Right atrium auricular region (tissue), 2 donors: ENCODE measurements at regions not wholly inside any gene's neighbourhood (a gene's known extent, or its start where the extent isn't known, plus 50 kb on each side); places are given as distances from the start of the nearest gene placed in this dataset.
"Not testable (repeated sequence)": the region's sequence is repeated elsewhere in the genome, so short reads cannot be mapped to it uniquely, and the experiment has no call there.

Source experiments
- DNase-seq: peaks from one replicate; pipeline ENCODE4 v3.0.0-alpha.2; 2019; ENCODE audit warnings: low spot score
- H3K27ac ChIP-seq, 2 donors: fragments of 200-600 bp; sonication (generic); 1 replicate in 1 of 2; 2 replicates in 1 of 2; pipeline ENCODE4 v1.5.1; 2016 to 2019
- H3K27me3 ChIP-seq, 2 donors: fragments of 200-600 bp; sonication (generic); one replicate each; pipeline versions ENCODE4 v1.5.1 to v1.6.0; 2017 to 2019
- H3K36me3 ChIP-seq: fragments of 200-600 bp; sonication (generic); one replicate; pipeline ENCODE4 v1.5.1; 2016
- H3K4me1 ChIP-seq, 2 donors: fragments of 200-600 bp; sonication (generic); one replicate each; pipeline versions ENCODE4 v1.5.1 to v1.6.0; 2017 to 2019
- H3K4me3 ChIP-seq, 2 donors: fragments of 200-600 bp; sonication (generic); 1 replicate in 1 of 2; 2 replicates in 1 of 2; pipeline ENCODE4 v1.5.1; 2017 to 2019; ENCODE audit warnings: mild to moderate bottlenecking in 1 of 2, moderate library complexity in 1 of 2
- H3K9me3 ChIP-seq, 2 donors: fragments of 200-600 bp; sonication (generic); one replicate each; pipeline ENCODE4 v1.5.1; 2019
- TF ChIP-seq, protein P1 (sequence below), 2 donors: fragments of 200-600 bp; sonication (generic); IDR thresholded peaks; one replicate each; pipeline ENCODE4 v1.5.1; 2019; ENCODE audit warnings: antibody characterized with exemption in 2 of 2

DNA sequence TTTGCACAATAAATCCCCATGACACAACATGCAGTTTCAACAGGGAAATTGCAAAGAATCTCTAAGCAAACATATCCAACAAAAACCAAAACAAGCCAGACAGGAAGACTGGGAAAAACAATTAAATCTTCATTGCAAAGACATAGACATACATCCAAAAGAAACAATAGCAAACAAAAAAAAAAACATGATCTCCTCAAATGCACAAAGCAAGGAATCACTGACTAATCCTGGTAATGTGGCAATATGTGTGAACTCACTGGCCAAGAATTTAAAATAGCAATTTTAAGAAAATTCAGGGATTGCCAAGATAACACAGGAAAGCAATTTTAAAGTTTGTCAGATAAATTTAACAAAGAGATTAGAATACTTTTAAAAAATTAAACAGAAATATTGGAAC, 520.1 kb upstream of the SMC2 start:
- TF ChIP-seq, protein P1, sequence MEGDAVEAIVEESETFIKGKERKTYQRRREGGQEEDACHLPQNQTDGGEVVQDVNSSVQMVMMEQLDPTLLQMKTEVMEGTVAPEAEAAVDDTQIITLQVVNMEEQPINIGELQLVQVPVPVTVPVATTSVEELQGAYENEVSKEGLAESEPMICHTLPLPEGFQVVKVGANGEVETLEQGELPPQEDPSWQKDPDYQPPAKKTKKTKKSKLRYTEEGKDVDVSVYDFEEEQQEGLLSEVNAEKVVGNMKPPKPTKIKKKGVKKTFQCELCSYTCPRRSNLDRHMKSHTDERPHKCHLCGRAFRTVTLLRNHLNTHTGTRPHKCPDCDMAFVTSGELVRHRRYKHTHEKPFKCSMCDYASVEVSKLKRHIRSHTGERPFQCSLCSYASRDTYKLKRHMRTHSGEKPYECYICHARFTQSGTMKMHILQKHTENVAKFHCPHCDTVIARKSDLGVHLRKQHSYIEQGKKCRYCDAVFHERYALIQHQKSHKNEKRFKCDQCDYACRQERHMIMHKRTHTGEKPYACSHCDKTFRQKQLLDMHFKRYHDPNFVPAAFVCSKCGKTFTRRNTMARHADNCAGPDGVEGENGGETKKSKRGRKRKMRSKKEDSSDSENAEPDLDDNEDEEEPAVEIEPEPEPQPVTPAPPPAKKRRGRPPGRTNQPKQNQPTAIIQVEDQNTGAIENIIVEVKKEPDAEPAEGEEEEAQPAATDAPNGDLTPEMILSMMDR (IDR thresholded peaks at IDR 0.05): no peak
- H3K27me3 ChIP-seq: no peaks in the 10 kb centered on the region
- no peaks in the 10 kb centered on the region for H3K36me3 ChIP-seq
- H3K4me1 ChIP-seq: no peaks in the 10 kb centered on the region
- H3K27ac ChIP-seq: no peak overlapping the region
- peaks cover 0 to 22% of the 10 kb centered on the region in 2 donors for H3K9me3 ChIP-seq
- H3K4me3 ChIP-seq: no peak overlapping the region
- DNase-seq: no peak

DNA sequence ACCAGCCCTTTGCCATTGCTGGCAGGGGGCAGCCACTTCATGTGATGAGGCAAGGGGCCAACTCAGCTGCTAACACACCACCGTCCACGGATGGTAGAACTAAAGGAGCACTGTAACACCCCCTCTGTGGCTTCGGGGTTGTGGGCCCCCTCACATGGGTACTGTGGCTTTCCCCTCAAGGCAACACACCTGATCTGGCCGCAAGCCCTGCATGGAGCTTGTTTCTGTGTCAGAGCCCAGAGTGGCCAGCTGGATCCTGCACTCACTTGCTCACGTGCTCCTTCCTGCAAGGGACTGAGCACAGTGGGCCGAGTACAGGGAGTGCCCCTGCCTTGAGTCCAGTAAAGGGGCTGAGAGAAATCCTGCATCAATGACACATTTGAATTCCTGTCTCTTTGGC, 507.4 kb upstream of the SMC2 start:
- Histone ChIP-seq H3K4me3 (no peak overlapping the region), H3K9me3 (peaks cover 0 to 8% of the 10 kb centered on the region in 2 donors), H3K27ac (no peak overlapping the region), H3K27me3 (no peaks in the 10 kb centered on the region), H3K4me1 (no peaks in the 10 kb centered on the region), H3K36me3 (no peaks in the 10 kb centered on the region)
- DNase-seq: no peak
- TF ChIP-seq, protein P1 (IDR thresholded peaks at IDR 0.05): no peak

DNA sequence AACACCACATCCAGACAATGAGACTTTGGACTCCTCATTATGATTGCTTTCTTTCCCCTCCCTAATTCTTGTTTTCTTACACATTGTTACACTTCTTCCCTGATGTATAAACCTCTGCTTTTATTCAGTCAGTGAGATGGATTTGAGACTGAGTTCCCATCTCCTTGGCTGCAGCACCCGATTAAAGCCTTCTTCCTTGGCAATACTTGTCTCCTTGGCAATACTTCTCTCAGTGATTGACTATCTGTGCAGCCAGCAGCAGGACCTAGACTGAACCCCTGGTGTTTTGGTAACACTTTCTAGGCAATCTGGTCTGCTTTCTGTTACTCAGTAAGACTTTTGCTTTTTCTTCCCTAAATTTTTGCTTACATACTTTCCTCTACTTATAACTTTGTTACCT, 492.8 kb upstream of the SMC2 start:
- Histone ChIP-seq H3K4me1 (no peaks in the 10 kb centered on the region), H3K4me3 (no peak overlapping the region), H3K27me3 (no peaks in the 10 kb centered on the region), H3K9me3 (peaks cover 0 to 18% of the 10 kb centered on the region in 2 donors), H3K27ac (no peak overlapping the region), H3K36me3 (no peaks in the 10 kb centered on the region)
- TF ChIP-seq, protein P1 (IDR thresholded peaks at IDR 0.05): no peak
- no peak for DNase-seq

DNA sequence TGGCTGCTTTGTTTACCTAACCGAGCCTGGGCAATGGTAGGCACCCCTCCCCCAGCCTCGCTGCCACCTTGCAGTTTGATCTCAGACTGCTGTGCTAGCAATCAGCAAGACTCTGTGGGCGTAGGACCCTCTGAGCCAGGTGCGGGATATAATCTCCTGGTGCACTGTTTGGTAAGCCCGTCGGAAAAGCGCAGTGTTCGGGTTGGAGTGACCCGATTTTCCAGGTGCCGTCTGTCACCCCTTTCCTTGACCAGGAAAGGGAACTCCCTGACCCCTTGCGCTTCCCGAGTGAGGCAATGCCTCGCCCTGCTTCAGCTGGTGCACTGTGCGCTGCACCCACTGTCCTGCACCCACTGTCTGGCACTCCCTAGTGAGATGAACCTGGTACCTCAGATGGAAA, 482.2 kb upstream of the SMC2 start:
- H3K9me3 ChIP-seq, DNase-seq, H3K27me3 ChIP-seq: not testable (repeated sequence)

DNA sequence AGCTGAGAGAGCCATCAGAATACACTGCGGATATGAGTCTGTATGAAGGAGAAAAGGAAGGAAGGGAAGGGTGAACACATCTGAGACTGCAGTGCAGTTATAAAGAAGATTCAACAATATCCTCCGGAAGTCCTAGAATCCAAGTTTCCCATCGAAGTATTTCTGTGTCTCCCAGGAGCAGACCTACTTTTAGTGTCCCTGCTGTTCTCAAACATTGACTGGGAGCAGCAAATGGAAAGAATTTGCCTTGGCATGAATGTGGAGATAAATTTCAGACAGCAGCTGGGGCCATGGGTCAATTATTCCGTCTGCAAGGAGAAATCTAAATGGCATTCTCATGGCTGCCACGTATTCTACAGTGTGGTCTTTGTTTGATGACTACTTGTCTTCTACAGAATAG, 478.1 kb upstream of the SMC2 start:
- no peaks in the 10 kb centered on the region for H3K27me3 ChIP-seq
- peaks cover 0 to 4% of the 10 kb centered on the region in 2 donors for H3K9me3 ChIP-seq
- H3K4me3 ChIP-seq: no peak overlapping the region
- DNase-seq: no peak
- no peaks in the 10 kb centered on the region for H3K36me3 ChIP-seq
- no peaks in the 10 kb centered on the region for H3K4me1 ChIP-seq
- TF ChIP-seq, protein P1 (IDR thresholded peaks at IDR 0.05): no peak
- H3K27ac ChIP-seq: no peak overlapping the region

More for the DNA sequence above, 482.2 kb upstream of the SMC2 start:
- not testable (repeated sequence) for H3K36me3 ChIP-seq, H3K4me1 ChIP-seq, H3K4me3 ChIP-seq, H3K27ac ChIP-seq

DNA sequence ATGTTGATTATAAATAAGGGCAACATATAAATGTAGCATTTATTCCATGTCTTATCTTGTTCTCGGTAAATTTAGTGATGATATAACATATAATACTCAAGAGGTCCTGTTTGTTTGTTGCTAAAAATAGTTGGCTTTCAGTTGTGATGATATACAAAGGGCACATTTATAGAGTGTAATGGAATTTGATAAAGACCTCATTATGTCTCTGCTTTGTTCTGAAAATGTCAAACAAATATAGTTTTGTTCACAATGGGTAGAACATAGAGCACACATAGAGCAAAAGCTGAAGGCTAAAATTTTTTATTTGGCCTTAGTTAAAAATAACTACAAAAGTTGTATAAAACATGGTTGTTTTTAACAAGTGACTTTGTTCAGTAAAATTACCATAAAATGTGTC, 477.1 kb upstream of the SMC2 start:
- Histone ChIP-seq H3K9me3 (peaks cover 0 to 4% of the 10 kb centered on the region in 2 donors), H3K4me1 (no peaks in the 10 kb centered on the region), H3K27ac (no peak overlapping the region), H3K36me3 (no peaks in the 10 kb centered on the region), H3K4me3 (no peak overlapping the region), H3K27me3 (no peaks in the 10 kb centered on the region)
- TF ChIP-seq, protein P1 (IDR thresholded peaks at IDR 0.05): no peak
- no peak for DNase-seq
